ENCODE measurements at regions not wholly inside any gene's neighbourhood (a gene's known extent, or its start where the extent isn't known, plus 50 kb on each side); places are given as distances from the start of the nearest gene placed in this dataset.
"Not testable (repeated sequence)": the region's sequence is repeated elsewhere in the genome, so short reads cannot be mapped to it uniquely, and the experiment has no call there.

DNA sequence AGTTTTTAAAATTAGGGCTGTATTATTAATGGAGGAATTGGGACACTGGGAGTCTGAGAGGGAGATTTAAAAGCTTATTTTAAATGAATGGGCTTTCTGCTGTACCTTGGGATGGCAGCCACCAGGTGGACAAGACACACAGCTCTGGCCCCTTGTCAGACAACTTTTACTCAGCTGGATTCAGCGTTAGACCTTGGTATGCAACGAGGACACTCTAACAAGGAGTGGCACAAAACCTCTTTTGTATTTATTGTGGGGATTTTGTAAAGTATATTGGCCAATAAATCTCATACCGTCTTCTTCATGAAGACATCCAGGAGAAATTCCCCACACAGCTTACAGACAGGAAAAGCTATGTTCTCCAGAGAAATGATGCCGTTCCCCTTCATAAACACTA lies 105.7 kb downstream of the LCA5 start:
- no peak for DNase-seq (ENCODE audit: low spot score)

DNA sequence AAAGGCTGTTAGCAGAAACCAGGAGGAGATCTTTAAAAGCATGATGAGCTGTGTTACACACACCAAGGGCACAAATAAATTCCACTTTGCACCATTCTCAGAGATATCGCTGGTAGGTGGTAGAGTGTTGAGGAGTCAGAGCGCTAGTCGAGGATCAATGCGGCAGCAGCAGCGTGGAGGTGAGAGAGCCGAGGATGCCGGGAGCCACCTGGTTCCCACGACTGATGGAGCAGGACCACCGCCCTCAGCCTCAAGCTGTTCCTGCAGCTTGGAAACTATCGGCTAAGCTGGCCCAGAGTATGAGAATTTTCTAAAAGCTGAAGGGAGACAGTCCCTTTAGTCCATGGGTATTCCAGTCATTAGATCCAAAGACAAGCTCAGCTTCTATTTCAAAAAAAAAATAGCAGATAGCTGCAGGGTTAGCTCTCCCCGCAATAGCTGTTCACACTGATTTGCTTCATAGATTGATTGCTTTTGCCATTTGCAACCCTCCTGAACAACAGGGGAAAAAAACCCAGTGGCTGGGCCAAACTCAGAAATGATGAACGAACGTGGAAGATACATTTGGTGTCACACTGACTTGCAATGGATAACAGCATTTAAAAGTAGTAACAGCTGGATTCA lies 106.2 kb downstream of the LCA5 start:
- DNase-seq (ENCODE audit: low spot score), result no peak

DNA sequence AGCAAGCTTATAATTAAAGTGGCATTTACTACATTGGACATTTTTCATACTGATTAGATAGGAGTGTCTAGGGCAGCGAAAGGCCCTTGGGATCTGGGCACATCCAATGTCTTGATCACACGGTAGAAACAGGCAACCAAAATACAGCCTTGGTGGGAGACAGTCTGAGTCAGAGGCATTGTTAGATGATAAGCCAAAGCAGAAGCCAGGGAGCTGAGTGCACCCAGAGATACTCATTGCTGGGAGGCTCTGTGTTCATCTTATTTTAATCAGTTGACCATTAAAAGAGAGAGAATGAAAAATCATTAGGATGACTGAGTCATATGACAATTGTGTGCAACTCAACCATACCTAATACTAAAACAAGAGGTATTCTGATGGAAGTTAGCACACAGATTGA lies 109.5 kb downstream of the LCA5 start:
- no peak for DNase-seq (ENCODE audit: low spot score)

DNA sequence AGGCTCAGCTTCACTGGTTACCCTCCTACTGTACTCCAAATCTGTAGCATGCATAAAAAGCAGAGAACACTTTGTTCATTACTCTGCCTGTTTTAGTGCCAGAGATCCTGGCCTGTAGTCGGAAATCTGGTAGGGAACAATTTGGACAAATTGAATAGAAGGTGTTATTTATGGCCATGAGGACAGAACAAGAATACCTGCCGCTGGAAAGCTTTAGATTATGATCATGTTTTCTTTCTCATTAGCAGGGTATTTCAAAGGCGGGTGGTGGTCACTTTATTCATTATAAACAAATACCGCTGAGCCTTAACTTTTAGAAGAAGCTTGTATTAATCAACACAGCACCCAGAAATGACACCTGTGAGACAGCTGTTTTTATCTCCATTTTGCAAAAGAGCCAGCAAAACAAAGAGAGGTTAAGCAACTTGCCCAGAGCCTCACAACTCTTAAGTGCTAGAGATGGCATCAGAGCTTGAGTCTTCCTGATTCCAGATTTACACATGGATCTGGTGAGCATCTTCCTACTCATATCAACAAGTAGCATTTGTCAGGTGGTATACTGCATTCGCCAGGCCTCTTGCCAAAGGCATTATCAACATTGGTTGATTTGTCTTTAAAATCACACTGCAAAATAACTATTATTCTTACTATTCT lies 110.5 kb downstream of the LCA5 start:
- DNase-seq (ENCODE audit: low spot score), result no peak

DNA sequence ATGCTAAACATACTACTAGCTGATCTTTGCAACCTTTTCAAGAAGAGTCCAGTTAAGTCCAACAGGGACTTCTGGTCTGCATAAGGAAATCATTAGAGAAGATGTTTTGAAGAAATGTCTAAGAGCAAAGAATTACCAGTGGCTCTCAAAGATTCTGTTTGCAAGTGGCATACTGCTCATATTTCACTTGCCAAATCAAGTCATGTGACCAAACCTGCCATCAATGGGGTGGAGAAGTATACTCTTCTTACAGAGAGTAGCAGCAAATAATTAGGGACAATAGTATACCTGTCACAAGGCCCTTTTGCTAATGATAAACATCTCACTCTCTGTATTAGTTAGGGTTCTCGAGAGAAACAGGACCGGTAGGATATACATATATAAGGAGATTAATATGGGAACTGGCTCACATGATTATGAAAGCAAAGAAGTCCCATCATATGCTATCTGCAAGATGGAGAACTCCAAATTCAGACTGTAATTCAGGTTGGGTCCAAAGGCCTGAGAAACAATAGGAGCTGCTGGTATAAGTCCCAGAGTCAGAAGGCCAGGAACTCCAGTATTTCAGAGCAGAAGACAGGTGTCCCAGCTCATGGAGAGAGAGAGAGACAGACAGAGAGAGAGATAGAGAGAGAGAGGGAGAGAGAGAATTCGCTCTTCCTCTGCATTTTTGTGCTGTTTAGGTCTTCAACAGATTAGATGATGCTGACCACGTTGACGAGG lies 111.5 kb downstream of the LCA5 start:
- DNase-seq (ENCODE audit: low spot score), result no peak

DNA sequence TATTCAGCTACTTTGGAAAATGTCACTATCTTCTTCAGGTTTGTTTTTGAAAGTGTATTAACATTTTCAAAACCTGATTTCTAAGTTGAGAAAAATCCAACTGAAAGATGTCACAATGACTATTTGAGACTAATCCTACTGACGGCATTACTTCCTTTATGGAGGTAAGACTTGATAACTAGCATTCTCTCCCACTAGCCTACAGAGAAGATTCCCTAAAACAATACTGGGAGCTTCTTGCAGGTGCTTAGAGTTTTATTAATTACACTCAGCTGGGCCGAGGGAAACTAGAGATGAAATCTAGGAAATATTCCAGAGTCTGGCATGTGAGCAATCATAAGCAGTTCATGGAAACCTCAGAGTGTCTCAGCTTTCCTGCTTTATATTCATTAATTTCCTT lies 114.0 kb downstream of the LCA5 start:
- no peak for DNase-seq (ENCODE audit: low spot score)

DNA sequence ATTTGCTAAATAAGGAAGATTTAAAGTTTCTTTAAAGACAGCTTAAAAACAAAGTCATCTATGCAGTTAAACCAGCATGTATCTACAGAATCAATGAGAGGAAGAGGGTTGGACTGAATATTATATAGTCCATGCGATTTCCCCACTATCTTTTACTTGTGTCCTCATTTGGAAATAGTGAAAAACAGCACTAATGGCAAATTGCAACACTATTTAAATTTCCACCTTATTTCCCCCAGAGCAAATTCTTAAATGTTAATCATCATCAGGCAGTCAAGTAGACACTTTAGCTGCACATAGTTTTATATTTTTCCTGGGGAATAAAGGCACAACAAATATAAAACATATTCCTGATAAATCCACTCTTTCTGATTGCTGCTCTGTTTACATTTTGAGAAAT lies 114.6 kb downstream of the LCA5 start:
- DNase-seq (ENCODE audit: low spot score), result no peak

DNA sequence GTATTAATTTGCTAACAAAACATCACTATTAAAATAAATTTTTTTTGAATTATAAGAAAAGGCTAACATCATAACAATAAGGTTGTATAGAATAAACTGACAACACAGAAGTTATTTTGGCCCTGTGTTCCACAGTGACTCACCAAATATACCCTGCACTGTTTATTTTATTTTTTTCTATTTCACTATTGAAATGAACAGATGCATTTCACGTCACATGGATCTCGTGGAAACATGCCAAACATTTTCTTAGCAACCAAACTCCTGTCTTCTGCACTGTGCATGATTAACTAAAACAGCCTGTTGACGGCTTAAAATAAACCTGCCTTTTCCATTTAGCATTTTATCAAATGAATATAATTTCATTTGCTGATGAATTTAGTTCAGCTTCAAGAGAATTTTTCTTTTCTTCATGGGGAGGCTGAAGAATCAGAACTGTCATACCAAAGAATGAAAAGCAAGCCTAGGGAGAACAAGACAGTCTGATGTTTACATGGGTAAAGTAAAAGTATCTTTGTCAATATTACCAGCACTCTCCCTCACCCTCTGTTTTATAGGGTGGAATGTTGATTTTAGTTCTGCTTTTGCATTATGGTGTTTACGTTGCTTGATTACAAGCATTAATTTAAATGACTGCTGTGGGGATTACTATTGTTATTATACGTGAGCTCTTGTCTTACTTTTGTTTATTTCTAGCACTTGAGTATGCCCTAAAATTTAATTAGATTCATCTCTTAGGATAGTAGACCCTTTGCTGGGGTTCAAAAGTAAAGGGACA lies 115.3 kb downstream of the LCA5 start:
- DNase-seq (ENCODE audit: low spot score), result no peak

DNA sequence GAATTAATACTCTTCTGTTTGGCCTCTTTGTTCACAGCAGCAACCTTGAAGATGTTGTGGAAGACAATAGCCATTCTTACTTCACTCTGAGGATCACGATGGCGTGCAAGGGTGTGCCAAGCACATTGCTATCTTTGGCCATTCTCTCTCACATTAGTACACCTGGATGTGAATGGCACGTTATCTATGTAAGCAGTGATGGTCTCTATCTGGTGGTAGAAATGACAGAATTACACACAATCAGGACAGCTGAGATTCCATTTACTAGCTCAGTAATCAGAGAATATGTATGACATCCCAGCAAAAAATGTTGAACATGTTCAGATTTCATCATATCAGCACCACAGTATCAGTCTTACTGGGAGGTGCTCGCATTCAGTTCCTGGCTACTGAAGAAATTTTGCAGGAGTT lies 116.2 kb downstream of the LCA5 start:
- no peak for DNase-seq (ENCODE audit: low spot score)

DNA sequence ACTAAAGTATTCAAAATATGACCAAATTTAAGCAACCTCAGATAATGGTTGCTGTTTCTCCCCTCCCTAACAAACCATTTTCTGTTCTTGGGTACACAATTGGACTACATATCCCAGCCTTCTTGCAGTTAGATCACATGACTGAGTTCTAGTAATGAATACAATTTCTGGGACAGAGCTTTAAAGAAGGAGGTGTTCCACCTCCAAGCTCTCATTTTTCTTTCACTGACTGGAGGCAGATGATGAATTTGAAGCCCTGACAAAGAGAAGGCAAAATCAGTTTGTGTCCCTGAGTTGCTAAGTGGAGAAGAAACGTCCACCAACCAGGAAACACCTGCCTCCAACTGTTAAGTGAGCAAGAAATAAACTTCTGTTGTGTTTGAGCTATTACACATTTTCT lies 117.2 kb downstream of the LCA5 start:
- DNase-seq (ENCODE audit: low spot score), result no peak

DNA sequence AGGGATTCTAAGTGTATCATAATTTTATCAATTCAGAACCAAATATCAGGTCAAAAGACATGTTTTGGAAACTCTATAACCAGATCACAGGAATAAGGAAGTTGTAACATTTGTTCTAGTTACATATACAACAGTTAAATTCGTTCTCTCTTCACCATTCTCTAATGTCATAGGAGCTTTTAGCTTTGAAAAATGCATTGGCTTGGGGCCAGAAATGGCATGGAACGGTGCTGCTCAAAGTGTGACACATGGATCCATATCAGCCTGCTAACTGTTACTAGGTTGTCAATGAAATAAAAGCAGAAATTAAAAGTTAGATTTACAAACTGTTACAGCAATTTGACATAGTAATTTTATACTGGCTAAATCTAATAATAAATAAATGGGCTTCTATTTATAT lies 120.3 kb downstream of the LCA5 start:
- DNase-seq (ENCODE audit: low spot score), result no peak

DNA sequence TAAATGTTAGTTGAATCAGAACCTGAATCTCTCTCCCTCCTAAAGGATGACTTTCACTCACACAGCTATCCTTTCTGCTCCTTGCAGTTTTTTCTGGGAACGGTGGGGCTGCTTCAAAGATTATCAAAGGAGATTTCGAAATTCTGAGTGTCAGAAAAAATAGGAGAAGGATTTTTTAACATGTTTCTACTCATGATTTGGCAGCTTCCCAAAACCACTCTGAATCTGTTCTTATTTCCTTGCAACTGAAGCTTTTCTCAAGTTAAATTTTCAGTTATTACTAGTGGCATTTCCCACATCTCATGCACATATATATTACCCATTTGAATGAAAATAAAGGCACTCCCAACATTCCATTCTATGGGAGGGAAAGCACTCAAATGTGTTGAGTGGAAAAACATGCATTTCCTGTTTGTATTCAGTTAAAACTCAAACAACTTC lies 123.6 kb downstream of the LCA5 start:
- no peak for DNase-seq (ENCODE audit: low spot score)

DNA sequence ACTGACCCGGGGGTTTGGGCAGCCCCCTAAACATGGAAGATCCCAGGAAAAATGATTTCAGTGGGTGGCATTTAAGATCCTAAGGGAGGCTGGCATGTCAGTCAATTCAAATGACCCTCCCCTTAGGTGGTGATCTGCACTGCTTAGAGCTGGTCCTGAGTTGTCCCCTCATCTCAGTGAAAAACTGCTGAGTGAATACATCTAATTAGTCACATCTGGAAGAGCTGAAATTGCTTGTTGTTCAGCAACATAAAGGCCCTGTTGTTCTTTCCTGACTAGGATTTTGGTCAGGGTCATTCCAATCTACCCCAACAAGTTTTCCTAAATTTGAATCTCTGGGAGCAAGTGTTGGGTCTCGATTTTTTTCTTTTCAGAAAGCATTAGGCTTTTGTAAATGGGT lies 126.4 kb downstream of the LCA5 start:
- no peak for DNase-seq (ENCODE audit: low spot score)

DNA sequence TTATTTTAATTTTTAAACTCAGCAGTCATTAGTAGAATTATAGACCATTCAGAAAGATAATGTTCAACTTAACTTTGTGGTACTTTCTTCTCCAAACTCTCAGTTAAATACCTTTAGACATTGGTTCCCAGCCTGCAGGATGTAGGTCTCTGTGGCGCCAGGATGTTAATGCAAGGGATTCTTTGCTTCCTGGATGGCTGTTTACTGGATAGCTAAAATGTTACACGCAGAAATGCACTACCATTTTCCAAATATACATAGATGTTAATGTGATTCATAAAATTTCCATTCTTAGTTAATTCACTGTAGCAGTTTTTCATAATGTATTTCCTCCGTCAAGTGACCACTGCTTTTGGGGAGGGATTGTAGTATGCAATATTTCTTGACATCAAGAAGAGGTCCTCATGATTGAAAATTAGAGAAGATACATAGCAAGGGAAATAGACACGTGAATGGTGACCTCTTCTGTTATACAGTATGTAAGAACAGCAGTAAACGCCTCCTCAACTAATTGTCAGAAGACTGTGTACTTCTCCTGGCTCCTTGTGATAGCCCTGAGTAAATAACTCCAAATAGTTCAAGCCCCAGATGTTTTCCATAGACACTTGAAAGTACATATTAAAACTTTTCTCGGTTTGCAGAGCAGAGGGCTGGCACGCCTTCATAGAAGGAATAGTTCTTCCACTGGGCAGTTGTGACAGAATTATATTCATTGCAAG lies 128.8 kb downstream of the LCA5 start:
- DNase-seq (ENCODE audit: low spot score), result no peak

DNA sequence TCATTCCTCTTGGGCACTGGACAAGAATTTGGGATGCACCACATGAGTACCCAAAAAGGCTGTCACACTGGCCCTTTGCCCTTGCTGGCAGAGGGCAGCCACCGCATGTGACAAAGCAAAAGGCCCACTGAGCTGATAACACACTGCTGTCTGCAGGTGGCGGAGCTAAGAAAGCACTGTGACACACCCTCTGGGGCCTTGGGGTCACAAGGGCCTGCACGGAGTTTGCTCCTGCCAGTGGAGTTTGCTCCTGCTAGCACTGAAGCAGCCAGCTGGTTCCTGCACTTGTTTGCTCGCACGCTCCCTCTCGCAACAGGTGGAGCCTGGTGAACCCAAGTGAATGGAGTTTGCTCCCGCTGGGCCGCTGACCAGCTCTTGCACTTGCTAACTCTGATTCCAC lies 132.6 kb downstream of the LCA5 start:
- peak; percentile 56 for DNase-seq (ENCODE audit: low spot score)

DNA sequence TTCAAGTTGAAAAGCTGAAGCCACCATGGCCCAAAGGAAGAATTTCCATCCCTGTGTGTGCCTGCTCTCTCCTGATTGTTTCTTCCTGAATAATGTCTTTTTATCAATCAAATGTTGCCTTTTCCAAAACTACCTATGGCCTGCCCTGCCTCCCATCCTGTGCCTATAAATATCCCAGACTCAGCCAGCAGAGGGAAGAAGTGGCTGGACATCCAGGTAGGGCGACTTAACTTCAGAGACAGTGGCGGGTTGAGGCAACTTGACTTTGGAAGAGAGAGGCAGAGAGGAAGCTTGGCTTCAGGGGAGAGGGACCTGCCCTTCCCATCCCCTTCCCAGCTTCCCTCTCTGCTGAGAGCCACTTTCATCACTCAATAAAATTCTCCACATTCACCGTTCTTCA lies 133.0 kb downstream of the LCA5 start:
- no peak for DNase-seq (ENCODE audit: low spot score)

DNA sequence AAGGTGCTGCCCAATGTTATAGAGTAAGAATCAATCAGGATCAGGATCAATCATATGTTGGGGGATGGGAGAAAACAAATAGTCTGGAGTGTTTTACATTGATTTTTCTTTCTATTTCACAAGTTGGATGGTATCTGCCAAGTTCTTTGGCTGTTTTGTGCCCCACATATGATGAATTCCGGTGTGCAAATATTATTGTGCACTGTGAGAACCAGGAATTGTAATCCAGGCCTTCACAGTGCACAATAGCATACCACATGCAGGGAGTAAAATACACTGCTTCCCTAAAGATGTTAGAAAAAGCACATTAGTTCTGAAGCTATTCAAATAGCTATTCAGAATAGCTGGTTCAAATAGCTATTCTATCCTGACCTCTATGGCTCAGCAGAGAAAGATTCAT lies 133.7 kb downstream of the LCA5 start:
- DNase-seq (ENCODE audit: low spot score), result no peak

DNA sequence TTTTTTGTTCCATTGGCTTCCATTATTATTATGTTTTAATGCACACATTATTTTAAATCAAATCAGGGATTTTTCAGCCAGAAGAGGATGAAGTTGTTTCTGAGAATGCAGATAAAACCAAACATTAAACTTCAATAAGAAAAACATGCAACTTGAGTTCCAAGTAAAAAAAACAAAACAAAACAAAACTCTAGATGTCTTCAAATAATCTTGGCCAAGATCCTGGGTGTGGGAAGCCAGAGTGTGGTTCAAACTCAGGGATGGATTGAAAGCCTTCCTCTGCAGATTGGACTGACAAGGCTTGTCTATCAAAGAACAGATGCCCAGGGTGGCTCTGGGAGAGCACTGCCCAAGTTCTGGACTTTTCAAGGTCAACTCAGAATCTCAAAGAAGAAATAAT lies 134.1 kb downstream of the LCA5 start:
- no peak for DNase-seq (ENCODE audit: low spot score)

DNA sequence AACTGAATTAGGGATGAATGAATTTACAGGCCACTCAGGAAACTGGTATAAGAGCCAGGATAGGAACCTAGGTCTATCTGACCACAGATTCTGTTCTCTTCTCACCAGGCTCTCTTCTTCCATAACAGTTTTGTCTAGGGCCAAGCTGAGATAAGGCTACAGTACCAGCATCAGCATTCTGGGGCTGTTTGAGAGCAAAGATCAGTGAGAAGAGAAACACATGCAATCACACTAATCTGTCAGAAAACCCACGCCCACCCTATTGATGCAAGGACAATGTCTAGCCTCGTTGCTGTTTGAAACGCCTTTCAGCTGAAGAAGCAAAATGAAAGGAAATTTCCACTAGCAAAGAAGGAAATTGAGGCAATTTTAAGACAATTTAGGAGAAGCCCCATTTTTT lies 137.7 kb downstream of the LCA5 start:
- DNase-seq (ENCODE audit: low spot score), result no peak

DNA sequence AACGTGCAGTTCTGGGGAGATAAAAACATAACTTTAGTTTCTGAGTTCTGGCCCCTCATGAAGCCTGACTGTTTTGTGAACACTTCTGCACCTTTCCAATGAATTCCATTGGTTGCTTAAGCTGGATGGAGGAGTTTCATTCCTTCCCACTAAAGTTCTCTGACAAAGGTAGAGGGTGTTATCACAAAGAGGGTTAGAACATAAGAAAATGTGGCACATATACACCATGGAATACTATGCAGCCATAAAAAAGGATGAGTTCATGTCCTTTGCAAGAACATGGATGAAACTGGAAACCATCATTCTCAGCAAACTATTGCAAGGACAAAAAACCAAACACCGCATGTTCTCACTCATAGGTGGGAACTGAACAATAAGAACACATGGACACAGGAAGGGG lies 138.6 kb downstream of the LCA5 start:
- DNase-seq (ENCODE audit: low spot score), result not testable (repeated sequence)

DNA sequence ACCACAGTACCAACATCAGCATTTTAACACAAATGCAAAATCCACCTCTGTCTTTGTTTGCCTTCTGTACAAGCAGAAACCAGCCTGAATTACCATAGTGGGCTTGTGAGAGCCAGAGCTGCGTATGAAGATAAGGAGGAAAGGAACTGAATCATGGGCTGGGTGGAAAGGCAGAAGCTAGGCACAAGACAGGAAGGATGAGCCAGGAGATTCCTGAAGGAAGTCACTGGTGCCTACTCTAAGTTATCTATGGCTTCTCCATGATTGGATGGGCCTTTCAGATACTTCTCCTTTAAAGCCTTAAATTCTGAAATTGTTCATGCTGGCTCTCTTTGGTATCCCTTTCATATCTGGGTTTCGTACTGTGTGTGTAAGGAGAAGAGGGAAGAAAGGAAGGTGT lies 140.6 kb downstream of the LCA5 start:
- no peak for DNase-seq (ENCODE audit: low spot score)

DNA sequence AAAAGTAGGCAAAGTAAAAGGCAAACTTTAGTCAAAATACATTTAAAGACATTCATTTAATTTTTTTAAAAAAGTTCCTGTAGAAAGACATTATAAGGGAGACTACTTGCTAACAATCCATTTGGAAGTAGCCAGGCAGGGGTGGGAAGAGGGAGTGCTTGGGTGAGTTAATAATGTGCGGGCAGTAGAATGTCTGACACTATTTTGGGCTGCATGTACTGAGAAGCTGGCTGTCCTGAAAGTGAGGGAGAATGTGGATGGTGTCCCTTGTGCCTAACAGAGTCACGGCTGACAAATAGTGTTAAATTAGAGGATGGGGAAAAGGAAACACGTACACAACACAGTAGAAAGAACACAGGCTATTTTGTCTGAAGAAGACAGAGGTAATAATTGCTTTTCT lies 142.5 kb downstream of the LCA5 start:
- no peak for DNase-seq (ENCODE audit: low spot score)

Data from ecto neural progenitor cell (in vitro differentiated cells).